GM19239 (cell line): ENCODE measurements at regions not wholly inside any gene's neighbourhood (a gene's known extent, or its start where the extent isn't known, plus 50 kb on each side); places are given as distances from the start of the nearest gene placed in this dataset.
"Not testable (repeated sequence)": the region's sequence is repeated elsewhere in the genome, so short reads cannot be mapped to it uniquely, and the experiment has no call there.

ENCODE experiments used
- DNase-seq: peaks from one replicate; pipeline ENCODE4 v3.0.0; 2011; ENCODE audit warnings: low spot score; ENCODE audit not compliant: insufficient read length
- FAIRE-seq: peaks from 2 replicates; lab custom pipeline; 2011; peaks lifted over from hg19 to GRCh38; lab: Jason Lieb, UNC

- DNase-seq, FAIRE-seq: not testable (repeated sequence)
These were observed 1890.5 kb upstream of the FLRT2 start for GRCh38 chr14:83639505-83639875.

- DNase-seq (no peak), FAIRE-seq (no peak)
These were observed 1883.7 kb upstream of the FLRT2 start for GRCh38 chr14:83646228-83646627.

- DNase-seq (no peak), FAIRE-seq (no peak)
These were observed 1869.3 kb upstream of the FLRT2 start for GRCh38 chr14:83660597-83660996.

DNA sequence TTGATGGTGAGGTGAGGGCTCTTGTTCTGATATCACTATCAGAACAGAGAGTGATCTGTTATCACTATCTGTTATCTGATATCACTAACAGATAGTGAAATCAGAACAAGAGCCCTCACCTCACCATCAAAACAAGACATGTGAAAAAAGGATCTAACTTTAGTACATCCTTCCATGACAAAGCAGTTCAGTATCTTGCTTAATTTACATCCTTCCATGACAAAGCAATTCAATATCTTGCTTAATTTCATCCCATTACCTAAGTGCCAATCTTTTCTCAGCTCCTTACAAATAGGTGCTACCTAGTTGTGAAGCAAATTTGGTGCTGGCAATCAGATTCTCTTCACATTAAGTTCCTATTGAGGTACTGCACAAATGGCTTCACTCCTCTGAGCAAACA lies 1865.6 kb upstream of the FLRT2 start:
- FAIRE-seq = no peak
- DNase-seq = no peak

GRCh38 chr14:83689265-83689664 lies 1840.7 kb upstream of the FLRT2 start:
- FAIRE-seq = no peak
- DNase-seq = no peak

DNA sequence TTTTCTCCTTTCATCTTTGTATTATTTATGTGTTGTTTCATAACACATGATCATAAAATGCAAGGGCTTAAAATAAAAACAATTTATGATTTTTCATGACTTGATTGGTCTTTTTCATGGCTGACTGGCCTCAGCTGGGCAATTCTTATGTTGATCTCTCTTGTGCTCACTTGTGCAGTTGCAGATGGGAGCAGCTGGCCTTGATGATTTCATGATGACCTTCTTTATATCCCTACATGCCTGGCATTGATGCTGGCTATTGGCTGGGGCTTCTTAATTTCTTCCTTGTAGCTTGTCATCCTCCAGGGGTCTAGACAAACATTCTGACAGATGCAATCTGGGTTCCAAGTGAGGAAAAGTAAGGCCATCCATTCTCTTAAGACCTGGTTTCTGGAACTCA lies 1832.8 kb upstream of the FLRT2 start:
- no peak for DNase-seq
- no peak for FAIRE-seq

DNA sequence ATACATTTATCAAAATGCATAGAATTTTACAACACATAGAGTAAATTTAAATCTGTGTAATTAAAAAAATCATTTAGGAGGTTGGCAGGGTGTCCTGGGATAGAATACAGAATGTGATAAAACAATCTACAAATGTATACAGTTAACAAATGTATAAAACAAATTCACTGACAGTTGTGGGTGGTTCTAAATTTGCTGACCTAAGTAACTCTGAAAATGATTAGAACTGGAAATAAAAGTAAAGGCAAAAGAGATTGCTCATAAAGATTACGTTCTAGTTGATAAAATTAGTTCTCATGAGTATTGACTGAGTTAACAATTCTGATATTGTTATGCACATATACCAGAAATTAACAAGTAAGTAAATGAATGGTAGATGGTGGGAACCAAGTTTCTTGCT lies 1827.3 kb upstream of the FLRT2 start:
- FAIRE-seq = no peak
- DNase-seq = no peak

GRCh38 chr14:83706231-83706954 lies 1823.6 kb upstream of the FLRT2 start:
- FAIRE-seq (no peak), DNase-seq (no peak)

DNA sequence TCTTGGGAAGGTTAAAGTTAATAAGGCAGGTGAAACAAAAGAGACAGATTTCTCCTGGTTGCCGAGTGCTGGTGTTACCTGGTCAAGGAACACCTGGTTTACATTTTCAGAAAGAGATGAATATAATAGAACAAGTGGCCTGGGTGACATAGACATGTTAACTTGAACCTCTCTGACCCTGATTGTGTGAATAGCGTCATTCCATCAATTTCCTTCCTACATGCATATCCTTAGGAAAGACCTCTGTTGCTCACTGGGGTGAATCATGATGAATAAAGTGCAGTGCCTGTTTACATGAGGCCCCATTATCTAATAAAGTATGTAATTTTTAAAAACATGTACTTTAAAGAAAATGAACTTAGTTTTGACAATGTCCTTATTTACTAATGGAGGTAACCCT lies 1822.9 kb upstream of the FLRT2 start:
- FAIRE-seq (no peak), DNase-seq (no peak)

GRCh38 chr14:83709116-83709515 lies 1820.8 kb upstream of the FLRT2 start:
- DNase-seq (no peak), FAIRE-seq (no peak)

- no peak for FAIRE-seq
These were observed 1818.9 kb upstream of the FLRT2 start for GRCh38 chr14:83711046-83711445.

DNA sequence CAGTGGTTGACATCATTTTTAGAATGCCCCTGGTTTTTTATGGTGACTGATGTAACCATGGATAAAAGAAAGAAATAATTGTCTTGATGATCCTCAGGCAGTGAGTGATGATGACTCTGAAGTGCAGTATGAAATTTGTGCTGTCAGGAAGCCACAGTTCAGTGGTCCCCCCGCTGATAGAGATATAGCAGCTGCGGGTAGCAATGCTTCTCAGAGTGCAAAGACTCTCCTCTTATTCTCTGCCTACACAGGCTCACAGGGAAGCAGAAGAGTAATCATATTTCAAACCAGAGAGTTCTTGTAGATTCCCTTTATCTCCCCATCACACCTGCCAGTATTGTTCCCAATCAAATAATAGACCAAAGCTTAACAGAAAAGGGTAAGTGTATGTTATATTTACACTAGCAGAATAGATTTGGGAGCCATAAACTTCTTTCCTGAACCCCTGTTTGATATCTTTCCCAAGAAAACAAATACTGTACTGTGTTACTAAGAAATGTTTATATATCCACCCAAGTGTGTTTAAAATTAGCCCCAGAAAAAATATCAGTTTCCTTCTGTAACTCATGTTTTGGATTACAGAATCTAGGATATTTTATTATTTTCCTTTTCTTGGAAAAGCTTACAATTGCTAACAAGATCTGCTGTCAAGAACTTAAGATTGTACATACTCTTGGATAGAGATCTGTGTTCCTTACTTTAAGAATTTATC lies 1817.4 kb upstream of the FLRT2 start:
- no peak for DNase-seq
- FAIRE-seq = no peak

More at GRCh38 chr14:83711046-83711445, 1818.9 kb upstream of the FLRT2 start:
- DNase-seq = no peak

DNA sequence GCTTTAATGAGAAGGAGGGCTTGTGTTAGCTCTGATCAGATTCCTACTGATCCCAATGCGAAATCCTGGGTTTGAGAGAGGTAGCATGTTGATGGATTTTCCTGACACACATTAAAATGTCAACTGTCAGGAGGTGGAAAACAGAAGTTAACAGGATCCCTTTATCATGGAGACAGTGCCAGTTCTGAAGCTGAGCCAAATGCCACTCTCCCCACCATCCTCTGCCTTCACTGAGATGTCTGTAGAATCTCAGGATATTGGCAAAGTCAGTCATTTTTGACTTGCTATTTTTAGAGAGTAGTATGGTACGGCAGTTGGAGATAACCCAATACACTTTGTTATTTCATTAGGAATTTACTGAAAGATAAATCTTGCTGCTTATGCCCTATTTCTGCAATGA lies 1816.2 kb upstream of the FLRT2 start:
- DNase-seq = no peak
- FAIRE-seq = no peak

DNA sequence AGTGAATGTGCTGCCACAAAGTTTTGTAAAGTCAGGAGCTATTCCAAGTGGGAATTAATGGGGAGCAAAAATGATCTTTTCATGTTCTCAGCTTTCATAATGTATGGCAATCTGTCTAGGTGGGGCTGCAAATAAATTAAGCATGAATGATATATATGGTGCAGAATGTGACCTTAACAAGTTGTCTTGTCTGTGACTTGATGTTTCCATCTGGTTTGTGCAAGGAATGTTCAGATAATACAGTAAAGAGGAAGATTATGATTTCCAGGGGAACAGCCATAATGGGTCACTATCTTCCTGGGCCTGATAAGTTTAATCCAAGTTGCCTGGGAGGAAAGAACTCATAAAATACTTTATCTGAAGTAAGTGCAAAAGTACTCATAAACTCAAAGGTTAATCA lies 1815.8 kb upstream of the FLRT2 start:
- FAIRE-seq = no peak
- no peak for DNase-seq

DNA sequence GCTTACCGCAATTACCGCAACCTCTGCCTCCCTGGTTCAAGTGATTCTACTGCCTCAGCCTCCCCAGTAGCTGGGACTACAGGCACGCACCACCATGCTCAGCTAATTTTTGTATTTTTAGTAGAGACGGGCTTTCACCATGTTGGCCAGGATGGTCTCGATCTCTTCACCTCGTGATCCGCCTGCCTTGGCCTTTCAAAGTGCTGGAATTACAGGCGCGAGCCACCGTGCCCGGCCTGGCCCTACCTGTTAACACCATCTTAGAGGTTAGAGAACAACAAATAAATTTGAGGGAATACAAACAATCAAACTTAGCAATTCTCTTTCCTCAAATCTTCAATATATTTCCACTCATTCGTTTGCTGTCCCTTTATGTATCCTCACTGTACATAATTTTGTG lies 1810.5 kb upstream of the FLRT2 start:
- not testable (repeated sequence) for FAIRE-seq, DNase-seq

DNA sequence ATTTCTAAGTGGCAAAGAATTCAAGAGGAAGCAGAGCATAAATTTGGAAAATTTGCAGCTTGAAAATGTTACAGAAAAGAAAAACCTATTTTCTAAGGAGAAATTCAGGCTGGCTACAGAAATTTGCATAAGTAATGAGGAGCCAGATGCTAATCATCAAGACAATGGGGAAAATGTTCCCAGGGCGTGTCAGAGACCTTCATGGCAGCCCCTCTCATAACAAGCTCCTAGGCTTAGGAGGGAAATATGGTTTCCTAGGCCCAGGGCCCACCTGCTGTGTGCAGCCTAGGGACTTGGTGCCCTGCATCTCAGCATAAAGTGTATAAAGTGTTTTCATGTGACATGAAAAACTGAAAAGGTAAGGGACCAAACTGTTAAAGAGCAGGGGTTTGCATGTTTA lies 1796.3 kb upstream of the FLRT2 start:
- DNase-seq (no peak), FAIRE-seq (no peak)

DNA sequence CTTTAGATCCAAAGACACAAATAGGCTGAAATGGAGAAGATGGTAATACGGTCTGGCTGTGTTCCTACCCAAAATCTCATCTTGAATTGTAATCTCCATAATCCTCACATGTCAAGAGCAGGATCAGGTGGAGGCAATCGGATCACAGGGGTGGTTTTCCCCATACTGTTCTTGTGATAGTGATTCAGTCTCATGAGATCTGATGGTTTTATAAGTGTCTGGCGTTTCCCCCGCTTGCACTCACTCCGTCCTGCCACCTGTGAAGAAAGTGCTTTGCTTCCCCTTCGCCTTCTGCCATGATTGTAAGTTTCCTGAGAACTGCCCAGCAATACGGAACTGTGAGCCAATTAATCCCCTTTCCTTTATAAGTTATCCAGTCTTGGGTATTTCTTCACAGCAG lies 1795.5 kb upstream of the FLRT2 start:
- DNase-seq = no peak
- FAIRE-seq = no peak

DNA sequence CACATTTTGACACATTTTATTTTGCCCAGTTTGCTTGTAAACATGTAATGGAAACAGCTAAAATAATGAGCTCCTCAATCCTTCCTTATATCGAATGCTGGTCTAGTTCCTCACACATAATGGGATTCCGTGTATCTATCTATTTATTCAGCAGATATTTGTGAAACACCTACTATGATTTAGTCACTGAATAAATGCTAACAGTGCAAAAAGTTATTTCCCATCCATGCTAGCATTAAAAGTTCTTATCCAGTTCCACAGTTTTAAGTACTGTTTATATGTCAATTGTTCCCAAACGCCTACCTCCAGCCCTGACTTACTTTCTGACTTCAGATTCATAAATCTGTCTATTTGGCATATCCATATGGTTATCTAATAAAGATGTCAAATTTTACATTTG lies 1788.7 kb upstream of the FLRT2 start:
- FAIRE-seq = no peak
- DNase-seq = no peak

GRCh38 chr14:83744224-83744623 lies 1785.7 kb upstream of the FLRT2 start:
- no peak for FAIRE-seq
- no peak for DNase-seq

GRCh38 chr14:83744891-83745290 lies 1785.1 kb upstream of the FLRT2 start:
- FAIRE-seq (no peak), DNase-seq (no peak)

DNA sequence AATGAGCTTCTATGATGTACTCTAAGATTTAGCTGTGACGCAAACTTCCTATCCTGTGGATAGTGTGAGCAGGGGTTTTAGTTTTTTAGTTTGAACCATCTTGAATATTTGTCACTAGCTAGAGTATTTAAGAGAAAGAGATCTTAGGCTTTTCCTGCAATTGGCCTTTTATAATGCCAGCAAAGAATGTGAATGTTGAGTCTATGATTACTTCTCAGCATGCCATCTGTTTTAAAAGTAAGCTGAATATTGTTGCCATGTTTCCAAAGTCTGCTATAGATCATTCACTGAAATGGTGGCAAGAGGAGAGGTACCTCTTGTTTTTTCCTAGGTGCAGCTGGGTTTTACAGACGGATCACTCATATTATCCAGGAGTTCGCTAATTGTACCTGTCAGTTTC lies 1783.6 kb upstream of the FLRT2 start:
- FAIRE-seq (no peak), DNase-seq (no peak)

- DNase-seq (no peak), FAIRE-seq (no peak)
These were observed 1772.0 kb upstream of the FLRT2 start for GRCh38 chr14:83757916-83758315.
